ENCODE measurements at regions not wholly inside any gene's neighbourhood (a gene's known extent, or its start where the extent isn't known, plus 50 kb on each side); places are given as distances from the start of the nearest gene placed in this dataset.

- DNase-seq (ENCODE audit: low read depth in 1 of 2, low spot score in 2 of 2), result no peak
- TF ChIP-seq SP4 (IDR thresholded peaks at IDR 0.05; ENCODE audit: low read length) (no peak), TCF12 (IDR thresholded peaks at IDR 0.05; ENCODE audit: low read depth, low read length) (no peak), BCL11A (IDR thresholded peaks at IDR 0.05; ENCODE audit: low read depth in 2 of 2, low read length in 2 of 2) (no peak), TAF7 (optimal IDR thresholded peaks at IDR 0.05; ENCODE audit: borderline replicate concordance, low read depth, low read length) (no peak), ATF2 (IDR thresholded peaks at IDR 0.05; ENCODE audit: low read length) (no peak), PHF8 (conservative IDR thresholded peaks at IDR 0.05; ENCODE audit: low read depth, low read length) (no peak), GTF2F1 (IDR thresholded peaks at IDR 0.05; ENCODE audit: borderline replicate concordance, low read depth, low read length) (no peak), ZNF274 (IDR thresholded peaks at IDR 0.05; ENCODE audit: borderline replicate concordance, extremely low read depth, low read length) (no peak), SP1 (IDR thresholded peaks at IDR 0.05; ENCODE audit: low read depth, low read length) (no peak)
- TF ChIP-seq, protein P1, sequence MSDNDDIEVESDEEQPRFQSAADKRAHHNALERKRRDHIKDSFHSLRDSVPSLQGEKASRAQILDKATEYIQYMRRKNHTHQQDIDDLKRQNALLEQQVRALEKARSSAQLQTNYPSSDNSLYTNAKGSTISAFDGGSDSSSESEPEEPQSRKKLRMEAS (IDR thresholded peaks at IDR 0.05), result no peak
Observed at GRCh38 chr2:54042897-54043620, 72.3 kb upstream of the PSME4 start.

More at GRCh38 chr2:54042897-54043620, 72.3 kb upstream of the PSME4 start:
- no peak overlapping the region for H4K91ac ChIP-seq (replicated peaks; ENCODE audit: insufficient read length, low read length)
- no peak overlapping the region for H3K4me3 ChIP-seq (ENCODE audit: extremely low read depth in 1 of 4, insufficient read depth in 2 of 4, low read depth in 3 of 4, low read length in 4 of 4)
- no peaks in the 10 kb centered on the region for H3K27me3 ChIP-seq (replicated peaks in 1 of 4; ENCODE audit: control insufficient read depth in 3 of 4, extremely low read depth in 1 of 4, insufficient read depth in 3 of 4, low read length in 3 of 4)
- H3K18ac ChIP-seq (ENCODE audit: extremely low read depth, low read length), result no peak overlapping the region
- H3K79me2 ChIP-seq (ENCODE audit: control insufficient read depth in 1 of 2, insufficient read depth in 2 of 2, low read length in 2 of 2), result no peaks in the 10 kb centered on the region
- no peak for FAIRE-seq
- H3K4me2 ChIP-seq (ENCODE audit: insufficient read depth in 1 of 2, low read depth in 2 of 2, low read length in 2 of 2), result no peak overlapping the region
- H3K9me3 ChIP-seq (ENCODE audit: insufficient read depth in 2 of 2, low read depth in 1 of 2, low read length in 1 of 2), result no peaks in the 10 kb centered on the region; a peak in 1 of 4 replicates
- no peaks in the 10 kb centered on the region for H3K36me3 ChIP-seq (ENCODE audit: control insufficient read depth in 2 of 4, insufficient read depth in 4 of 4, low read length in 3 of 4)
- no peak overlapping the region for H3K23ac ChIP-seq (ENCODE audit: insufficient read length)
- no peak overlapping the region for H2BK5ac ChIP-seq (ENCODE audit: low read depth, low read length)
- no peaks in the 10 kb centered on the region for H3K4me1 ChIP-seq (replicated peaks in 1 of 4; ENCODE audit: control insufficient read depth in 3 of 4, insufficient read depth in 4 of 4, low read length in 3 of 4)
- H2AFZ ChIP-seq (ENCODE audit: low read length), result no peak overlapping the region
- no peak overlapping the region for H3K14ac ChIP-seq (ENCODE audit: insufficient read length)
- no peaks in the 10 kb centered on the region for H4K20me1 ChIP-seq (replicated peaks in 1 of 2; ENCODE audit: control insufficient read depth in 1 of 2, insufficient read depth in 2 of 2, low read length in 2 of 2)
- H2BK20ac ChIP-seq (ENCODE audit: low read length), result no peak overlapping the region
- H3K27ac ChIP-seq (ENCODE audit: low read depth, low read length), result no peak overlapping the region
- H2BK15ac ChIP-seq (ENCODE audit: low read length), result no peak overlapping the region
- 93% methylated on average over 2 of the region's 2 CpGs; no CpG with 5 or more reads in 1 of the 2 experiments for WGBS, 2 experiments (ENCODE audit: extremely low coverage in 1 of 2, insufficient coverage in 1 of 2, insufficient read length in 1 of 2, insufficient replicate concordance in 2 of 2, low coverage in 1 of 2, low lambda C conversion rate in 2 of 2, missing lambda C conversion rate in 1 of 2)
- H3K56ac ChIP-seq (replicated peaks; ENCODE audit: insufficient read length, low read depth, low read length), result no peak overlapping the region
- H4K5ac ChIP-seq (ENCODE audit: insufficient read length, low read depth, low read length), result no peak overlapping the region
- no peak overlapping the region for H3K9ac ChIP-seq (replicated peaks in 1 of 4; ENCODE audit: extremely low read depth in 1 of 4, low read depth in 3 of 4, low read length in 3 of 4)
- no peak overlapping the region for H4K8ac ChIP-seq (ENCODE audit: extremely low read depth, insufficient read depth, low read length)
- H2BK120ac ChIP-seq (replicated peaks; ENCODE audit: low read depth, low read length), result no peak overlapping the region
- no peak overlapping the region for H2BK12ac ChIP-seq (ENCODE audit: low read depth, low read length)
- H3K4ac ChIP-seq (replicated peaks; ENCODE audit: insufficient read length, low read depth, low read length), result no peak overlapping the region
- no peak overlapping the region for H2AK5ac ChIP-seq (ENCODE audit: low read depth, low read length)
- H3K79me1 ChIP-seq (ENCODE audit: low read depth, low read length), result no peaks in the 10 kb centered on the region
- H3K23me2 ChIP-seq (ENCODE audit: low read depth, low read length), result no peaks in the 10 kb centered on the region
- ChIA-PET POLR2A (ENCODE audit: partially characterized antibody) (no interaction called here), CTCF (ENCODE audit: partially characterized antibody) (interaction anchor here (1.2 kb wide), 1 partner anchor 10 kb away, joined by 4 read pairs; no protein-coding TSS in a partner anchor)

Data from H1 (cell line).